ENCODE measurements at regions not wholly inside any gene's neighbourhood (a gene's known extent, or its start where the extent isn't known, plus 50 kb on each side); places are given as distances from the start of the nearest gene placed in this dataset.

GRCh38 chr3:144429719-144430121, 458.1 kb downstream of the DIPK2A start:
- Histone ChIP-seq H3K27ac (no peak overlapping the region), H3K9ac (ENCODE audit: low read depth in 2 of 2, low read length in 2 of 2) (no peak overlapping the region), H3K36me3 (no peaks in the 10 kb centered on the region), H3K4me1 (no peaks in the 10 kb centered on the region), H3K27me3 (no peaks in the 10 kb centered on the region), H3K4me3 (no peak overlapping the region), H3K9me3 (no peaks in the 10 kb centered on the region)
- DNase-seq, result no peak
- intact Hi-C loops (cut with DNase I), result no loop called here
- TF ChIP-seq, protein P1, sequence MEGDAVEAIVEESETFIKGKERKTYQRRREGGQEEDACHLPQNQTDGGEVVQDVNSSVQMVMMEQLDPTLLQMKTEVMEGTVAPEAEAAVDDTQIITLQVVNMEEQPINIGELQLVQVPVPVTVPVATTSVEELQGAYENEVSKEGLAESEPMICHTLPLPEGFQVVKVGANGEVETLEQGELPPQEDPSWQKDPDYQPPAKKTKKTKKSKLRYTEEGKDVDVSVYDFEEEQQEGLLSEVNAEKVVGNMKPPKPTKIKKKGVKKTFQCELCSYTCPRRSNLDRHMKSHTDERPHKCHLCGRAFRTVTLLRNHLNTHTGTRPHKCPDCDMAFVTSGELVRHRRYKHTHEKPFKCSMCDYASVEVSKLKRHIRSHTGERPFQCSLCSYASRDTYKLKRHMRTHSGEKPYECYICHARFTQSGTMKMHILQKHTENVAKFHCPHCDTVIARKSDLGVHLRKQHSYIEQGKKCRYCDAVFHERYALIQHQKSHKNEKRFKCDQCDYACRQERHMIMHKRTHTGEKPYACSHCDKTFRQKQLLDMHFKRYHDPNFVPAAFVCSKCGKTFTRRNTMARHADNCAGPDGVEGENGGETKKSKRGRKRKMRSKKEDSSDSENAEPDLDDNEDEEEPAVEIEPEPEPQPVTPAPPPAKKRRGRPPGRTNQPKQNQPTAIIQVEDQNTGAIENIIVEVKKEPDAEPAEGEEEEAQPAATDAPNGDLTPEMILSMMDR (IDR thresholded peaks at IDR 0.05), result no peak

DNA sequence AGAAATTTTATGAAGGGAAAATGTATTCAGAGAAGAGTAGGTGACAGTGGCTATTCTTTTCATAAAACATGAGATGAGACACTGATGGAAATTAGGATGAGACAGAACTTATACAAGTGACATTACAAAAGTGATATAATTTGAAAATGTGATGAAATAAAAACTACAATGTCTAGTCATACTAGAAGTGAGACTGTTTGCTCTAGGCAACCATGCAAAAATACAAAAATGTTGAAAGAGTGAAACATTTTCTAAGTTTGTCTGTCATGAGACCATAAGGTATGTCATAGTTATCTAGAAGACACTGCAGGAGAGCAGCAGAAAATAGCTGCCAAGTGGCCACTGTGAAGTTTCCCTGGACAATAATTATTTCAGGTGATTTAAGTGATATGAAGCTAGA, 459.5 kb downstream of the DIPK2A start:
- H3K36me3 ChIP-seq, result no peaks in the 10 kb centered on the region
- H3K27ac ChIP-seq, result no peak overlapping the region
- H3K4me1 ChIP-seq, result no peaks in the 10 kb centered on the region
- no peak overlapping the region for H3K9ac ChIP-seq (ENCODE audit: low read depth in 2 of 2, low read length in 2 of 2)
- DNase-seq, result no peak
- H3K9me3 ChIP-seq, result no peaks in the 10 kb centered on the region
- no peaks in the 10 kb centered on the region for H3K27me3 ChIP-seq
- TF ChIP-seq, protein P1 (IDR thresholded peaks at IDR 0.05), result no peak
- intact Hi-C loops (cut with DNase I), result no loop called here
- no peak overlapping the region for H3K4me3 ChIP-seq

DNA sequence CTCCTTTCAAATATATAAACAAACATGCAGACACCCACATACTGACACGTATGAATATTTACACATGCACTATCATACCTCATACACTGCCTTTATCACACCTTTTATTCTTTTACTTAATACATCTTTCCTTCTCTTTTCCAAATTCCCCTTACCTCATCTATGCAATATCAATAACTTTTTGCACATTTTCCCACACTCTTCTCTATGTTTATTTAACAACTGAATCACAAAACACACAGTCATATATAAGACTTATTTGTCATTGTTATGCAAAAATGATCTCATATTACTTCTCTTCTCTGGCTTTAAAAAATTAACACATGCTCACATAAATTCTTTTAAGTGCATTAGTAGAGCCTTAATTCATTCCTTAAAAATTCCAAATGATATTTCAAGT, 461.4 kb downstream of the DIPK2A start:
- Histone ChIP-seq H3K9ac (ENCODE audit: low read depth in 2 of 2, low read length in 2 of 2) (no peak overlapping the region), H3K9me3 (no peaks in the 10 kb centered on the region), H3K27ac (no peak overlapping the region), H3K36me3 (no peaks in the 10 kb centered on the region), H3K4me3 (no peak overlapping the region), H3K27me3 (no peaks in the 10 kb centered on the region), H3K4me1 (no peaks in the 10 kb centered on the region)
- DNase-seq, result no peak
- intact Hi-C loops (cut with DNase I), result no loop called here
- TF ChIP-seq, protein P1 (IDR thresholded peaks at IDR 0.05), result no peak

DNA sequence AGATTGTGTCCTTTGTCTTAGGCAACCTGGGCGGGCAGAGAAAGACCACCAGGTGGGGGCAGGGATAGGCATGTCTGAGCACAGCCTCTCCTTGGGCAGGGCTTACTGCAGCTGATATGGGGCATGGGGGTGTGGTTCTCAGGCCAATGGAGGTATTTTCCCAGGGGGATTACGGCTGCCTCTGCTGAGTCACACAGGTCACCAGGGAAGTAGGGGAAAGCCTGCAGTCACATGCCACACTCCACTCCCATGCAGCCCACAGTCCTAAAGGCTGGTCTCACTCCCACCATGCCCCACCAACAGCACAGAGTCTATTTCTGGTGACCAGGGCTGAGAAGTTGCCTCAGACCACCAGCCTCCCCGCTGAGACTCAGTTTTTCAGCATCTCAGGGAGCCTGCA, 466.4 kb downstream of the DIPK2A start:
- H3K4me1 ChIP-seq, result no peaks in the 10 kb centered on the region
- intact Hi-C loops (cut with DNase I), result no loop called here
- no peak overlapping the region for H3K27ac ChIP-seq
- no peaks in the 10 kb centered on the region for H3K36me3 ChIP-seq
- TF ChIP-seq, protein P1 (IDR thresholded peaks at IDR 0.05), result no peak
- H3K4me3 ChIP-seq, result no peak overlapping the region
- H3K27me3 ChIP-seq, result no peaks in the 10 kb centered on the region
- H3K9ac ChIP-seq (ENCODE audit: low read depth in 2 of 2, low read length in 2 of 2), result no peak overlapping the region
- H3K9me3 ChIP-seq, result no peaks in the 10 kb centered on the region
- no peak for DNase-seq

DNA sequence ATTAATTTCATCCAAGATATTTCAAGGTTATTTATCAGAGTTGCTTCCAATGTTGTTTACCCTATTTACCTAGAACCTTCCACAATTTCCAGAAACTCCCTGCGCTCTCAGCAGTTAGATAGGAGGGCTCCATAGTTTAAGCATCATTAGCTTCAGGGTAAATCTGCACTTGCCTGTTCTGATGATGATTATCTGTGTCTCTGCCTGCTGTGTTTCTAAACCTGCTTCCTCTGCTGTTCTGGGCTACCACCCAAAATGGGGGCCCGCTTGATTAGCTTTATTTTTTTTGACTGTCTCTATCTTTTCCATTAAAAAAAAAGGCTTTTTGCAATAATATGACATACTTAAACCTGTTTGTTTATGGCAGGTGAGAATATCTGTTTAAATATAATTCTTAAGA, 472.4 kb downstream of the DIPK2A start:
- Histone ChIP-seq H3K36me3 (no peaks in the 10 kb centered on the region), H3K27ac (no peak overlapping the region), H3K9ac (ENCODE audit: low read depth in 2 of 2, low read length in 2 of 2) (no peak overlapping the region), H3K4me1 (no peaks in the 10 kb centered on the region), H3K9me3 (no peaks in the 10 kb centered on the region), H3K27me3 (no peaks in the 10 kb centered on the region), H3K4me3 (no peak overlapping the region)
- TF ChIP-seq, protein P1 (IDR thresholded peaks at IDR 0.05), result no peak
- DNase-seq, result no peak
- intact Hi-C loops (cut with DNase I), result no loop called here

DNA sequence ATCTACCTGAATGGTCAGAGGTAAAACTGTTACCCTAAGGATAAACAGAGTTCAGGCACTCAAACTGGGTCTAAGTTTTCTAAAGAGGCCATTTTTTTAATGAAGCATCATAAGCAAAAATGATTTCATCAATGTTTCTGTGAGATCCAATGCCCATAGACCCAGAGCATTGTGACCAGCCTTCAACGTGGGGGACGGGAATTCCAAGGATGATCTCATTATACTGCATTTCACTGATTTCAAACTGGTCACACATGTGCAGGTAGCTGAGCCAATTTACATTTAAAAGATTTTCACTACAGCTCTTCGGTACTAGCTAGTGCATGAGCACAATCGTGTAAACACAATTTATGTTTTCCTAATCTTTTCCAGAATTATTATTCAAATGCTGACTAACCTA, 472.9 kb downstream of the DIPK2A start:
- intact Hi-C loops (cut with DNase I), result no loop called here

More for the DNA sequence above, 472.9 kb downstream of the DIPK2A start:
- TF ChIP-seq, protein P1 (IDR thresholded peaks at IDR 0.05), result no peak
- no peaks in the 10 kb centered on the region for H3K36me3 ChIP-seq
- H3K4me1 ChIP-seq, result no peaks in the 10 kb centered on the region
- H3K27ac ChIP-seq, result no peak overlapping the region
- H3K4me3 ChIP-seq, result no peak overlapping the region
- no peak for DNase-seq
- H3K9me3 ChIP-seq, result no peaks in the 10 kb centered on the region
- no peak overlapping the region for H3K9ac ChIP-seq (ENCODE audit: low read depth in 2 of 2, low read length in 2 of 2)
- no peaks in the 10 kb centered on the region for H3K27me3 ChIP-seq

Measured in colonic mucosa (tissue), 4 donors.